ENCODE measurements at regions not wholly inside any gene's neighbourhood (a gene's known extent, or its start where the extent isn't known, plus 50 kb on each side); places are given as distances from the start of the nearest gene placed in this dataset.
"Not testable (repeated sequence)": the region's sequence is repeated elsewhere in the genome, so short reads cannot be mapped to it uniquely, and the experiment has no call there.

DNA sequence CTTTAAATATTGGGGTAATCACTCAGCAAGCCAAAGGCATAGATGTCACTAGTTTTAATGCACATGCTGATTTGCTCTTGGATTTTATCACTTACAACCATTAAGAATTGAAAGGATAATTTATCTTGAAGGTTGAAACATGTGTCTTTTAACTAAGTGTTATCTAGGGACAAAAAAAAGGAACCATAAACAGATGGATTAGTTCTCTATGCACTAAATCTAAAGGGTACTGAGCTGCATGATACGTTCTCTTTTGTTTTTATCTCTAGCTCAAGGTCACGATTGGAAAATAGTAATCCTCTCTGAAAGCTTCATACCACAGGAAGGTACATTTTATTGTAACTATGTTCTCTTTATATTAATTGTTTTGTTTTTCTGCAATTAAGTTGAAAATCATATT lies 1426.6 kb downstream of the GRIK2 start:
- Histone ChIP-seq H3K4me2 (ENCODE audit: low read length) (no peak overlapping the region), H3K9me3 (ENCODE audit: insufficient read depth, low read length) (no peaks in the 10 kb centered on the region), H3K36me3 (replicated peaks; ENCODE audit: low read depth, low read length) (no peaks in the 10 kb centered on the region), H3K27ac (ENCODE audit: low read length) (no peak overlapping the region), H3K9ac (ENCODE audit: low read length) (no peak overlapping the region), H3K27me3 (ENCODE audit: low read depth, low read length) (no peaks in the 10 kb centered on the region), H3K4me1 (ENCODE audit: low read length) (no peaks in the 10 kb centered on the region), H3K4me3 (ENCODE audit: low read length) (no peak overlapping the region), H4K20me1 (ENCODE audit: insufficient read depth, low read length) (no peaks in the 10 kb centered on the region), H3K79me2 (ENCODE audit: low read length) (no peaks in the 10 kb centered on the region), H2AFZ (ENCODE audit: low read depth, low read length) (no peak overlapping the region)
- no peak for TF ChIP-seq EZH2phosphoT487 (IDR thresholded peaks at IDR 0.05; ENCODE audit: low read depth)
- TF ChIP-seq, protein P1, sequence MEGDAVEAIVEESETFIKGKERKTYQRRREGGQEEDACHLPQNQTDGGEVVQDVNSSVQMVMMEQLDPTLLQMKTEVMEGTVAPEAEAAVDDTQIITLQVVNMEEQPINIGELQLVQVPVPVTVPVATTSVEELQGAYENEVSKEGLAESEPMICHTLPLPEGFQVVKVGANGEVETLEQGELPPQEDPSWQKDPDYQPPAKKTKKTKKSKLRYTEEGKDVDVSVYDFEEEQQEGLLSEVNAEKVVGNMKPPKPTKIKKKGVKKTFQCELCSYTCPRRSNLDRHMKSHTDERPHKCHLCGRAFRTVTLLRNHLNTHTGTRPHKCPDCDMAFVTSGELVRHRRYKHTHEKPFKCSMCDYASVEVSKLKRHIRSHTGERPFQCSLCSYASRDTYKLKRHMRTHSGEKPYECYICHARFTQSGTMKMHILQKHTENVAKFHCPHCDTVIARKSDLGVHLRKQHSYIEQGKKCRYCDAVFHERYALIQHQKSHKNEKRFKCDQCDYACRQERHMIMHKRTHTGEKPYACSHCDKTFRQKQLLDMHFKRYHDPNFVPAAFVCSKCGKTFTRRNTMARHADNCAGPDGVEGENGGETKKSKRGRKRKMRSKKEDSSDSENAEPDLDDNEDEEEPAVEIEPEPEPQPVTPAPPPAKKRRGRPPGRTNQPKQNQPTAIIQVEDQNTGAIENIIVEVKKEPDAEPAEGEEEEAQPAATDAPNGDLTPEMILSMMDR (IDR thresholded peaks at IDR 0.05; ENCODE audit: low read depth, low read length) = no peak

DNA sequence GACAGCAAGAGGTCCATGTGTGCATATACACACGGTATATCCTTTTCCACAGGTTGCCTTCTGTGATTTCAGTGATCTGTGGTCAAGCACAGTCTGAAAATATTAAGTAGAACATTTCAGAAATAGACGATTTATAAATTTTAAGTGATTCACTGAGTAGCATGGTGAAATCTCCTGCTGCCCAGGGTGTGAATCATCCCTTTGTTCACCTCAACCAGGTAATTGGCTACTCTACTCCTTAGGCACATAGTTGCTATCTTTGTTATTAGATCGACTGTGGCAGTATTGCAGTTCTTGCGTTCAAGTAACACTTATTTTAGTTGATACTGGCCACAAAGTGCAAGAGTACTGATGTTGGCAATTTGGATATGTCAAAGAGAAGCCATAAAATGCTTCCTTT lies 1421.7 kb downstream of the GRIK2 start:
- no peak overlapping the region for H3K4me3 ChIP-seq (ENCODE audit: low read length)
- no peaks in the 10 kb centered on the region for H3K79me2 ChIP-seq (ENCODE audit: low read length)
- H3K4me2 ChIP-seq (ENCODE audit: low read length) = no peak overlapping the region
- H3K27me3 ChIP-seq (ENCODE audit: low read depth, low read length) = no peaks in the 10 kb centered on the region
- no peaks in the 10 kb centered on the region for H3K36me3 ChIP-seq (replicated peaks; ENCODE audit: low read depth, low read length)
- no peak overlapping the region for H3K9ac ChIP-seq (ENCODE audit: low read length)
- no peak overlapping the region for H3K27ac ChIP-seq (ENCODE audit: low read length)
- no peak overlapping the region for H2AFZ ChIP-seq (ENCODE audit: low read depth, low read length)
- TF ChIP-seq, protein P1 (IDR thresholded peaks at IDR 0.05; ENCODE audit: low read depth, low read length) = no peak
- no peak for TF ChIP-seq EZH2phosphoT487 (IDR thresholded peaks at IDR 0.05; ENCODE audit: low read depth)
- no peaks in the 10 kb centered on the region for H3K4me1 ChIP-seq (ENCODE audit: low read length)
- no peaks in the 10 kb centered on the region for H4K20me1 ChIP-seq (ENCODE audit: insufficient read depth, low read length)
- no peaks in the 10 kb centered on the region for H3K9me3 ChIP-seq (ENCODE audit: insufficient read depth, low read length)

DNA sequence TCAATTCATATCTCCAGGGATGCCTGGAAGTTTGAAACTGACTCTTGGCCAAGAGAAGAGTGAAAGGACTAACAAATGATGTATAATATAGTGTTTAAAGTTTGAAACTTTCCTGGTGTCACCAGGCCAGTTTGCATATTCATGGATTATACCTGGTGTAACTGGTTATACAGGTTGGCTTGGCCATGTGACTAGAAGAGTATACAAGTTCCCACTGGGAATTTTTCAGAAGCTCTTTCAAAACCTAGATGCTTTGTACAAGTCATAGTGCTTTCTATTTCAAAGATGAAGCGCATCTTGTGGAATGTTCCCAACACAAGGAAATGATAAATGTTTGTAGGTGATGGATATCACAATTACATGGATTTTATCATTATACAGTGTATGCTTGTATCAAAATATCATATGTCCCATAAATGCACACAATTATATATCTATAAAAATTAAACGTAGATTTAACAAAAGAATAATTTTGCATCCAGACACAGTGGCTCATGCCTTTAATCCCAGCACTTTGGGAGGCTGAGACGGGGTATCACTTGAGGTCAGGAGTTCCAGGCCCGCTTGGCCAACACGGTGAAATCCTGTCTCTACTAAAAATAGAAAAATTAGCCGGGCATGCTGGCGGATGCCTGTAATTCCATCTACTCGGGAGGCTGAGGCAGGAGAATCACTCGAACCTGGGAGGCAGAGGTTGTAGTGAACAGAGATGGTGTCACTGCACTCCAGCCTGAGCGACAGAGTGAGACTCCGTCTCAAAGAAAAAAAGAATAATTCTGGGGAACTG lies 1420.2 kb downstream of the GRIK2 start:
- Histone ChIP-seq H3K4me1 (ENCODE audit: low read length) (no peaks in the 10 kb centered on the region), H3K9me3 (ENCODE audit: insufficient read depth, low read length) (no peaks in the 10 kb centered on the region), H3K27ac (ENCODE audit: low read length) (no peak overlapping the region), H3K36me3 (replicated peaks; ENCODE audit: low read depth, low read length) (no peaks in the 10 kb centered on the region), H3K4me2 (ENCODE audit: low read length) (no peak overlapping the region), H3K27me3 (ENCODE audit: low read depth, low read length) (no peaks in the 10 kb centered on the region), H2AFZ (ENCODE audit: low read depth, low read length) (no peak overlapping the region), H3K4me3 (ENCODE audit: low read length) (no peak overlapping the region), H3K79me2 (ENCODE audit: low read length) (no peaks in the 10 kb centered on the region), H4K20me1 (ENCODE audit: insufficient read depth, low read length) (no peaks in the 10 kb centered on the region), H3K9ac (ENCODE audit: low read length) (no peak overlapping the region)
- TF ChIP-seq, protein P1 (IDR thresholded peaks at IDR 0.05; ENCODE audit: low read depth, low read length) = no peak
- TF ChIP-seq EZH2phosphoT487 (IDR thresholded peaks at IDR 0.05; ENCODE audit: low read depth) = no peak

DNA sequence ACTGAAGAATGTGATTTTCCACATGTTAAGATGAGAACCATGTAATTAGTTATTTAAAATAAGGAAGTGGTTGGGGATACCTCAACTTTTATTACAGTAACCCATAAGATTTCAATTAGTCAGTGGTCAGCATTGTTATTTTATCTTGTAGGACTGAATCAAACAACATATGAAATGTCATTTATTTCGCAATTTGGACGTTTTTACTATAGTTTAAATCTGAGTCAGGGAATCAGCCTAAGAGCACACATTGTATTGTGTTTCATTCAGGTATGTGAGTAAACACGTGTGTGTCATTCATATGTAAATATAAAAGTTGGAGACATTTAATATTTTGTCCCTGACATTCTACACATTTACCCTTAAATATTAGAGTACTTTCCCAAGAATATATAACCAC lies 1418.7 kb downstream of the GRIK2 start:
- no peaks in the 10 kb centered on the region for H3K36me3 ChIP-seq (replicated peaks; ENCODE audit: low read depth, low read length)
- H3K9me3 ChIP-seq (ENCODE audit: insufficient read depth, low read length) = no peaks in the 10 kb centered on the region
- H3K4me3 ChIP-seq (ENCODE audit: low read length) = no peak overlapping the region
- no peak overlapping the region for H3K27ac ChIP-seq (ENCODE audit: low read length)
- H3K27me3 ChIP-seq (ENCODE audit: low read depth, low read length) = no peaks in the 10 kb centered on the region
- no peaks in the 10 kb centered on the region for H3K79me2 ChIP-seq (ENCODE audit: low read length)
- TF ChIP-seq, protein P1 (IDR thresholded peaks at IDR 0.05; ENCODE audit: low read depth, low read length) = no peak
- TF ChIP-seq EZH2phosphoT487 (IDR thresholded peaks at IDR 0.05; ENCODE audit: low read depth) = no peak
- no peak overlapping the region for H2AFZ ChIP-seq (ENCODE audit: low read depth, low read length)
- no peak overlapping the region for H3K4me2 ChIP-seq (ENCODE audit: low read length)
- H4K20me1 ChIP-seq (ENCODE audit: insufficient read depth, low read length) = no peaks in the 10 kb centered on the region
- H3K9ac ChIP-seq (ENCODE audit: low read length) = no peak overlapping the region
- H3K4me1 ChIP-seq (ENCODE audit: low read length) = no peaks in the 10 kb centered on the region

DNA sequence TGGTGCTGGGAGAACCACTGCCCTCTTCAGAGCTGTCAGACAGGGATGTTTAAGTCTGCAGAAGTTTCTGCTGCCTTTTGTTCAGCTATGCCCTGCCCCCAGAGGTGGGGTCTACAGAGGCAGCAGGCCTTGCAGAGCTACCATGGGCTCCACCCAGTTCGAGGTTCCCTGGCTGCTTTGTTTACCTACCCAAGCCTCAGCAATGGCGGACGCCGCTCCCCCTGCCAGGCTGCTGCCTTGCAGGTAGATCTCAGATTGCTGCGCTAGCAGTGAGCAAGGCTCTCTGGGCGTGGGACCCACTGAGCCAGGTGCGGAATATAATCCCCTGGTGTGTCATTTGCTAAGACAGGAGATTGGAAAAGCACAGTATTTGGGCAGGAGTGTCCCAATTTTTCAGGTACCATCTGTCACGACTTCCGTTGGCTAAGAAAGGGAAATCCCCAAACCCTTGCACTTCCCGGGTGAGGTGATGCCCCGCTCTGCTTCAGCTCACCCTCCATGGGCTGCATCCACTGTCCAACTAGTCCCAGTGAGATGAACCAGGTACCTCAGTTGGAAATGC lies 1415.5 kb downstream of the GRIK2 start:
- not testable (repeated sequence) for H3K27ac ChIP-seq (ENCODE audit: low read length); H3K9me3 ChIP-seq (ENCODE audit: insufficient read depth, low read length); H4K20me1 ChIP-seq (ENCODE audit: insufficient read depth, low read length); H3K27me3 ChIP-seq (ENCODE audit: low read depth, low read length); H3K4me1 ChIP-seq (ENCODE audit: low read length); H3K36me3 ChIP-seq (replicated peaks; ENCODE audit: low read depth, low read length); H3K4me2 ChIP-seq (ENCODE audit: low read length); H3K9ac ChIP-seq (ENCODE audit: low read length); H3K79me2 ChIP-seq (ENCODE audit: low read length); H2AFZ ChIP-seq (ENCODE audit: low read depth, low read length); H3K4me3 ChIP-seq (ENCODE audit: low read length)
